Globus pallidus (tissue), 1 donor: ENCODE measurements at regions not wholly inside any gene's neighbourhood (a gene's known extent, or its start where the extent isn't known, plus 50 kb on each side); places are given as distances from the start of the nearest gene placed in this dataset.
"Not testable (repeated sequence)": the region's sequence is repeated elsewhere in the genome, so short reads cannot be mapped to it uniquely, and the experiment has no call there.

ENCODE experiments used
- DNase-seq: peaks from one replicate; pipeline ENCODE4 v3.0.0-alpha.2; 2015; ENCODE audit warnings: low spot score

GRCh38 chr2:67103157-67103556 lies 294.0 kb upstream of the ETAA1 start:
- DNase-seq = no peak

- DNase-seq = no peak
These were observed 288.9 kb upstream of the ETAA1 start for GRCh38 chr2:67108231-67108630.

GRCh38 chr2:67124531-67124930 lies 272.6 kb upstream of the ETAA1 start:
- no peak for DNase-seq

- no peak for DNase-seq
These were observed 266.4 kb upstream of the ETAA1 start for GRCh38 chr2:67130531-67131256.

GRCh38 chr2:67131257-67131609 lies 265.9 kb upstream of the ETAA1 start:
- DNase-seq = no peak

- not testable (repeated sequence) for DNase-seq
These were observed 264.6 kb upstream of the ETAA1 start for GRCh38 chr2:67132441-67132940.

- no peak for DNase-seq
These were observed 261.9 kb upstream of the ETAA1 start for GRCh38 chr2:67135208-67135607.

GRCh38 chr2:67137699-67138098 lies 259.4 kb upstream of the ETAA1 start:
- DNase-seq = no peak

- no peak for DNase-seq
These were observed 255.1 kb upstream of the ETAA1 start for GRCh38 chr2:67142071-67142470.

GRCh38 chr2:67142741-67143140 lies 254.4 kb upstream of the ETAA1 start:
- no peak for DNase-seq

- no peak for DNase-seq
These were observed 251.3 kb upstream of the ETAA1 start for GRCh38 chr2:67145851-67146250.

GRCh38 chr2:67156796-67157195 lies 240.3 kb upstream of the ETAA1 start:
- no peak for DNase-seq

GRCh38 chr2:67158718-67159117 lies 238.4 kb upstream of the ETAA1 start:
- DNase-seq = no peak

- no peak for DNase-seq
These were observed 237.2 kb upstream of the ETAA1 start for GRCh38 chr2:67159929-67160328.

GRCh38 chr2:67164771-67165522 lies 232.2 kb upstream of the ETAA1 start:
- DNase-seq = no peak

GRCh38 chr2:67165523-67165990 lies 231.6 kb upstream of the ETAA1 start:
- no peak for DNase-seq

GRCh38 chr2:67166511-67166910 lies 230.6 kb upstream of the ETAA1 start:
- DNase-seq = not testable (repeated sequence)

GRCh38 chr2:67169417-67170140 lies 227.6 kb upstream of the ETAA1 start:
- no peak for DNase-seq

- DNase-seq = no peak
These were observed 217.6 kb upstream of the ETAA1 start for GRCh38 chr2:67179526-67179925.

- DNase-seq = no peak
These were observed 216.3 kb upstream of the ETAA1 start for GRCh38 chr2:67180841-67181240.

GRCh38 chr2:67182884-67183283 lies 214.2 kb upstream of the ETAA1 start:
- DNase-seq = no peak

GRCh38 chr2:67186326-67186725 lies 210.8 kb upstream of the ETAA1 start:
- no peak for DNase-seq

- no peak for DNase-seq
These were observed 210.3 kb upstream of the ETAA1 start for GRCh38 chr2:67186871-67187270.
